RWPE2 (cell line): ENCODE measurements at regions not wholly inside any gene's neighbourhood (a gene's known extent, or its start where the extent isn't known, plus 50 kb on each side); places are given as distances from the start of the nearest gene placed in this dataset.

Source experiments
- ATAC-seq: fragments of 200-7000 bp; cut with Tn5 transposase; 3 replicates; pipeline ENCODE4 v1.9.1; 2021; ENCODE audit warnings: low read depth
- DNase-seq: peaks from one replicate; pipeline ENCODE4 v3.0.0-alpha.2; 2020; ENCODE audit warnings: low spot score
- H3K27ac ChIP-seq: fragments of 450-650 bp; 2 replicates; pipeline ENCODE4 v1.5.1; 2017; ENCODE audit warnings: mild to moderate bottlenecking; ENCODE audit not compliant: poor library complexity, severe bottlenecking
- H3K27me3 ChIP-seq: fragments of 250-450 bp; sonication (Bioruptor Pico); 2 replicates; pipeline ENCODE4 v1.5.1; 2021; ENCODE audit warnings: mild to moderate bottlenecking, moderate library complexity; ENCODE audit not compliant: insufficient read depth, poor library complexity, severe bottlenecking
- H3K36me3 ChIP-seq: fragments of 250-450 bp; sonication (Bioruptor Pico); 2 replicates; pipeline ENCODE4 v1.5.1; 2020; ENCODE audit warnings: low read depth, mild to moderate bottlenecking, moderate library complexity
- H3K4me1 ChIP-seq: fragments of 250-450 bp; sonication (Bioruptor Pico); 2 replicates; pipeline ENCODE4 v1.5.1; 2021; ENCODE audit warnings: mild to moderate bottlenecking, moderate library complexity; ENCODE audit not compliant: insufficient read depth, poor library complexity, severe bottlenecking
- H3K4me3 ChIP-seq: fragments of 250-450 bp; sonication (Bioruptor Pico); 2 replicates; pipeline ENCODE4 v1.5.1; 2021; ENCODE audit warnings: mild to moderate bottlenecking, moderate library complexity; ENCODE audit not compliant: severe bottlenecking
- H3K9me3 ChIP-seq: fragments of 250-450 bp; sonication (Bioruptor Pico); 2 replicates; pipeline ENCODE4 v1.5.1; 2021; ENCODE audit warnings: mild to moderate bottlenecking, moderate library complexity; ENCODE audit not compliant: severe bottlenecking
- CTCF ChIP-seq: fragments of 450-650 bp; IDR thresholded peaks from one replicate; pipeline ENCODE4 v1.5.1; 2017; ENCODE audit warnings: mild to moderate bottlenecking, moderate library complexity; ENCODE audit not compliant: poor library complexity, severe bottlenecking

DNA sequence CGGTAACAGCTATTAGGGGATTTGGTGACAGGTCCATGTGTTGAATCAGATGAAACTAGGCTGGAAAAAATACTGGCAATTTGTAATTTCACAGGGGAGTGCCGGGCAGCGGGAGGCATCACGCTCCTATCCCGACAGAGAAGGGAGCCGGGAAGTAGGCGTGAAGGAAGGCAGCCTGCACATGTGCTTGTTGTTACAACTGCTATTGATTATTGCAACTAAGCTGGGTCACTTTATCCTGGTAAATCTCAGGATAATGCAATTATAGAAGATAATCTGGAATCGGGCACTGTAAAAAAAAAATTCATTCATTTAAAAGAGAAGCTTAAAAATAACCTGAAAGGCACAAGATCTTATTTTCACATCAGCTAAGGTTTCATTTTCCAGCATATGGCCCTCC lies 180.6 kb downstream of the FOXL1 start:
- Histone ChIP-seq H3K27me3 (no peaks in the 10 kb centered on the region), H3K4me3 (no peak overlapping the region), H3K27ac (no peak overlapping the region), H3K36me3 (no peaks in the 10 kb centered on the region), H3K9me3 (no peaks in the 10 kb centered on the region), H3K4me1 (no peaks in the 10 kb centered on the region)
- no peak for ATAC-seq
- no peak for TF ChIP-seq CTCF
- DNase-seq: peak; percentile 11

DNA sequence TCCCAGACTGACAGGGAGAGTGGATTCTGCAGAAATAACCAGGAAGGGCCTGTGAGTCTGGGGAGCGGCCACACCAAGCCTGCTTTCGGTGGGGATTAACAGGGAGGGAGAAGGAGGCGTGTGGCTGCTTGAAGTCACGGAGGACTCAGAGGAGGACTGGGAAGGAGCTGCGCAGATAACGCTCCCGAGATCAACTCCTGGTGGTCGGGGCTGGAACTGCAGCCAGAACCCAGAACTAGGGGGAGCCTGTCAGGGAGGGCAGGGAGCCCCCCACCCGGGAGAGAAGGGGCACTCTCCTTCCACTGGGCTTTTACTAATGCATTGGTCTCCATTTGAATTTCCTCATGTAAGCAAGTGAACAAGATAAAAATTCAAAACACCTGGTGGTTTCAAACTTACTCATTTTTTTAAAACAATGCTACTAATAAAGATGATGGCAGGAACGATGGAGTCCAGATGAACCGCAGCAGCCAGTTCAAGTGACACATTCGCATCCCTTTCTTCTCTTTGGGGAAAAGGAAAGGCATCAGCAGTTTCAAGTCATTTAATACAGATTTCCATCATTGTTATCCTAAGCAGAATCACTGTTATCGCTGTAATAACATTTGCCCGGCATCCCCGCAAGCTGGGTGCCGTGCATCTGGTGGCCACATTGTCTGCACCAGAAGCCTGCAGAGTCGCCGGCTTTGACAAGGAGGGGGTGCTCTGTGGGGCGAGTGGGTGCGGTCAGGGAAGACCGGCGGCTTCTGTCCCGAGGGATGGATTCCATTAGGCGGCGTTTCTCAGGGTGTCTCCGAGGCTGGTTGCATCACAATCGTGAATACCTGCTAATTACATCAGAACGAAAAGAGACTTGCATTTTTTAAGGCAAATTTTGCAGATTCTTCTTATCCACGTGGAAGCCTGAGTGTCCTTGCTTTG lies 183.0 kb downstream of the FOXL1 start:
- Histone ChIP-seq H3K36me3 (no peaks in the 10 kb centered on the region), H3K27me3 (no peaks in the 10 kb centered on the region), H3K4me1 (no peaks in the 10 kb centered on the region), H3K9me3 (no peaks in the 10 kb centered on the region), H3K4me3 (no peak overlapping the region), H3K27ac (no peak overlapping the region)
- DNase-seq: peak; percentile 61
- ATAC-seq: peak; percentile 80; the same call in 2 of the 3 replicates
- peak; percentile 78 for TF ChIP-seq CTCF

GRCh38 chr16:86762095-86762494 lies 183.7 kb downstream of the FOXL1 start:
- Histone ChIP-seq H3K27me3 (no peaks in the 10 kb centered on the region), H3K4me3 (no peak overlapping the region), H3K4me1 (no peaks in the 10 kb centered on the region), H3K9me3 (no peaks in the 10 kb centered on the region), H3K27ac (no peak overlapping the region), H3K36me3 (no peaks in the 10 kb centered on the region)
- no peak for TF ChIP-seq CTCF
- DNase-seq (peak; percentile 27), ATAC-seq (no peak)

DNA sequence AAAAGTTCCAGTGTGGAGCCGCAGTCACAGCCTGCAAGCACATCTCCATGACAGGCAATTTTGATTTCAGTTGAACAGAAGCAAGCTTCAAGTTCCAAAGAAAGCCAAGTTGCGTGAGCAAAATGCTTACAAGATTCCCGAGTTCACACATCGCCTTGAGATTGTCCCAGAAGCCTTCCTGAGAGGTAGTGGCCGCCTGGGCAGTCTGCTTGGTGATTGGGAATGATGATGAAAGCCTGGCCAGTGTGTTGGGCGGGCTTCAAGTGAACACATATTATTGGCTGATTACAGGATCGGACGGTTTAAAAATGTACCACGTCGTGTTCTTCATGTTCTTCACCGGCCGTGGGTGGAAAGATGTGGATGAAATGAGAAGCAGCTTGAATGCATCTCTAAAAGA lies 185.5 kb downstream of the FOXL1 start:
- H3K27me3 ChIP-seq: no peaks in the 10 kb centered on the region
- TF ChIP-seq CTCF: no peak
- no peaks in the 10 kb centered on the region for H3K36me3 ChIP-seq
- H3K4me1 ChIP-seq: no peaks in the 10 kb centered on the region
- no peak overlapping the region for H3K4me3 ChIP-seq
- H3K27ac ChIP-seq: no peak overlapping the region
- no peak for ATAC-seq
- H3K9me3 ChIP-seq: no peaks in the 10 kb centered on the region
- peak; percentile 25 for DNase-seq

DNA sequence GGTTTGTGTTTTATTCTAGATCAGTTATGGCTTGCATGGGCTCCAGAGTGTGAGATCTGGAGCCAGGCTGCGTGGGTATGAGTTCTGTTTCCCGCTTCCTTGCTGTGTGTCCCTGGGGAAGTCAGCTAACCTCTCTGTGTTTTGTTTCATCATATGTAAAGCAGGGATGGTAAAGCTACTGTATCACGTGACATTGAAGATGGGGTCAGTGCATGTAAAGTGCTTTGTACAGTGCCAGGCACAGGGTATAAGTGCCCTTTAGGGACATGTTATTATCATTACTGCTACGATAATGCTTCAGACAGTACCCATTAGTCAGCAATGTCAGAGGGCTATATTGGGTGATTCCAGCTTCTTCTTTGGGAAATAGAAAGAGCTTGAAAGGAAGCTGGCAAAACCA lies 186.2 kb downstream of the FOXL1 start:
- ATAC-seq (no peak), DNase-seq (no peak)
- Histone ChIP-seq H3K9me3 (no peaks in the 10 kb centered on the region), H3K4me3 (no peak overlapping the region), H3K4me1 (peaks cover 4% of the 10 kb centered on the region), H3K36me3 (no peaks in the 10 kb centered on the region), H3K27ac (no peak overlapping the region), H3K27me3 (no peaks in the 10 kb centered on the region)
- no peak for TF ChIP-seq CTCF
